GM12892 (cell line): ENCODE measurements at regions not wholly inside any gene's neighbourhood (a gene's known extent, or its start where the extent isn't known, plus 50 kb on each side); places are given as distances from the start of the nearest gene placed in this dataset.

Experiments
- POLR2A ChIP-seq: IDR thresholded peaks from 2 replicates; pipeline ENCODE4 v1.6.1; 2011; ENCODE audit warnings: low read depth, low read length, control low read depth
- POLR2AphosphoS5 ChIP-seq: IDR thresholded peaks from 2 replicates; pipeline ENCODE4 v1.6.1; 2011; ENCODE audit warnings: low read depth, low read length, control low read depth

DNA sequence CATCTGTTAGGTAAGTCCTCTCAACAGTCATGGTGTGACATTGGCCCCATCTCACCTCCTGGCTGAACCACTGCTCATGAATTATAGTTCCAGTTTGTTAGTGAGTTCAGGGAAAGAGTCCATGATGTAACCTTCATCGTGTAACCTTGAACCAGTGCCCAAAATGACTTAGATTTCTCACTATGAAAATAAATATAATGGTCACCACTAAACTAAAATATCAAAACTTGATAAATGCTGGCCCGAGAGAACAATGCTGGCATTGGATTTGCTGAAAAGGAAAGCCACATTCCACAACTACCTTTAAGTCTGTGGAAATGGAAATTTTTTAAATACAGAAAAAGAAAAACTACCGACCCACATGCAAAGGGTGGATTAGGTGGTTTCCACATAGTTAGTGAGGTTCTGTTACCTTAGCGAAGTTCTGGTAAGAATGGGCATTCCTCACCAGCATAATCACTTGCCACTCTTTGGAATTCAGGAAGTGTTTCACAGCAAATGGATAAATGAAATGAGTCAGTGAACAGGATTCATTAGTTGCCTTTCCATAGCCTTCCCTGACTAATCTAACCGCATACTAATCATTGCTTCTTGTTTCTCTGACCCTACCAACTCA lies 133.9 kb upstream of the CTAGE1 start:
- TF ChIP-seq POLR2AphosphoS5 = no peak
- no peak for TF ChIP-seq POLR2A
